ENCODE measurements at regions not wholly inside any gene's neighbourhood (a gene's known extent, or its start where the extent isn't known, plus 50 kb on each side); places are given as distances from the start of the nearest gene placed in this dataset.

GRCh38 chr9:106052166-106052565, 357.8 kb downstream of the TMEM38B start:
- H4K5ac ChIP-seq (ENCODE audit: insufficient read length, low read depth, low read length) = no peak overlapping the region
- no peak overlapping the region for H3K9ac ChIP-seq (ENCODE audit: extremely low read depth, insufficient read length, low read length)
- H2BK5ac ChIP-seq (ENCODE audit: insufficient read length, low read length) = no peak overlapping the region
- no peak overlapping the region for H2BK15ac ChIP-seq (ENCODE audit: low read depth, low read length)
- no peaks in the 10 kb centered on the region for H3K79me1 ChIP-seq (ENCODE audit: insufficient read depth, low read depth, low read length, poor library complexity, severe bottlenecking)
- no peaks in the 10 kb centered on the region for H3K27me3 Mint-ChIP-seq (ENCODE audit: low read depth)
- H3K4me1 Mint-ChIP-seq = peaks cover 10 to 13% of the 10 kb centered on the region in 2 experiments
- no peak overlapping the region for H3T11ph ChIP-seq (ENCODE audit: low read length)
- no peak overlapping the region for H3K23ac ChIP-seq (ENCODE audit: insufficient read length, low read depth, low read length)
- H3K9me3 ChIP-seq (ENCODE audit: control insufficient read depth, low read depth, low read length) = no peaks in the 10 kb centered on the region
- H4K8ac ChIP-seq (replicated peaks; ENCODE audit: insufficient read length, low read depth, low read length) = no peak overlapping the region
- no peak overlapping the region for H2AK5ac ChIP-seq (ENCODE audit: insufficient read length, low read length)
- peak overlapping the region in 1 of 3 experiments; percentile 30; a peak in 1 of 7 replicates for H3K27ac Mint-ChIP-seq
- DNase-seq = no peak
- TF ChIP-seq, protein P1, sequence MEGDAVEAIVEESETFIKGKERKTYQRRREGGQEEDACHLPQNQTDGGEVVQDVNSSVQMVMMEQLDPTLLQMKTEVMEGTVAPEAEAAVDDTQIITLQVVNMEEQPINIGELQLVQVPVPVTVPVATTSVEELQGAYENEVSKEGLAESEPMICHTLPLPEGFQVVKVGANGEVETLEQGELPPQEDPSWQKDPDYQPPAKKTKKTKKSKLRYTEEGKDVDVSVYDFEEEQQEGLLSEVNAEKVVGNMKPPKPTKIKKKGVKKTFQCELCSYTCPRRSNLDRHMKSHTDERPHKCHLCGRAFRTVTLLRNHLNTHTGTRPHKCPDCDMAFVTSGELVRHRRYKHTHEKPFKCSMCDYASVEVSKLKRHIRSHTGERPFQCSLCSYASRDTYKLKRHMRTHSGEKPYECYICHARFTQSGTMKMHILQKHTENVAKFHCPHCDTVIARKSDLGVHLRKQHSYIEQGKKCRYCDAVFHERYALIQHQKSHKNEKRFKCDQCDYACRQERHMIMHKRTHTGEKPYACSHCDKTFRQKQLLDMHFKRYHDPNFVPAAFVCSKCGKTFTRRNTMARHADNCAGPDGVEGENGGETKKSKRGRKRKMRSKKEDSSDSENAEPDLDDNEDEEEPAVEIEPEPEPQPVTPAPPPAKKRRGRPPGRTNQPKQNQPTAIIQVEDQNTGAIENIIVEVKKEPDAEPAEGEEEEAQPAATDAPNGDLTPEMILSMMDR (conservative IDR thresholded peaks at IDR 0.05) = no peak
- H3K79me2 ChIP-seq (ENCODE audit: insufficient read depth, low read length) = no peaks in the 10 kb centered on the region
- no peak overlapping the region for H3K4ac ChIP-seq (ENCODE audit: low read depth, low read length)
- H3K56ac ChIP-seq (ENCODE audit: insufficient read length, low read depth, low read length) = no peak overlapping the region
- H3K9me3 Mint-ChIP-seq = peaks cover 4 to 9% of the 10 kb centered on the region in 2 experiments
- no peak overlapping the region for H3K4me3 Mint-ChIP-seq
- H3K27ac ChIP-seq (ENCODE audit: insufficient read length, low read depth, low read length) = no peak overlapping the region
- H2AFZ ChIP-seq (ENCODE audit: low read length) = no peak overlapping the region
- H3K18ac ChIP-seq (ENCODE audit: insufficient read length, low read depth, low read length) = no peak overlapping the region
- no peaks in the 10 kb centered on the region for H3K27me3 ChIP-seq (ENCODE audit: insufficient read depth, low read length)
- H4K20me1 ChIP-seq (ENCODE audit: control insufficient read depth, insufficient read depth, insufficient read length) = no peaks in the 10 kb centered on the region
- no CpG with 5 or more reads among the region's 2 CpGs for WGBS (ENCODE audit: extremely low coverage, insufficient read length, low lambda C conversion rate)
- no peaks in the 10 kb centered on the region for H3K23me2 ChIP-seq (ENCODE audit: insufficient read length, low read depth, low read length, poor library complexity, severe bottlenecking)
- H3K14ac ChIP-seq (ENCODE audit: insufficient read depth, low read length) = no peak overlapping the region
- no peaks in the 10 kb centered on the region; the same call in 1 of the 2 replicates for H3K4me1 ChIP-seq (ENCODE audit: insufficient read depth, low read length)
- no peak overlapping the region for H2BK120ac ChIP-seq (ENCODE audit: low read depth, low read length, poor library complexity, severe bottlenecking)
- H2BK12ac ChIP-seq (ENCODE audit: insufficient read length, low read depth, low read length) = no peak overlapping the region
- no peak overlapping the region for H2BK20ac ChIP-seq (ENCODE audit: low read depth, low read length, poor library complexity, severe bottlenecking)
- H3K4me2 ChIP-seq (ENCODE audit: insufficient read depth, insufficient read length, low read length) = no peak overlapping the region
- peaks cover 0 to 7% (median 2%) of the 10 kb centered on the region in 3 experiments; a peak in 3 of 7 replicates for H3K36me3 Mint-ChIP-seq (ENCODE audit: insufficient read depth in 1 of 3, low read depth in 3 of 3)
- no peak overlapping the region for H4K91ac ChIP-seq (ENCODE audit: insufficient read length, low read depth, low read length)

Data from H9 (cell line).